Effector memory CD4-positive, alpha-beta T cell (primary cell): ENCODE measurements at regions not wholly inside any gene's neighbourhood (a gene's known extent, or its start where the extent isn't known, plus 50 kb on each side); places are given as distances from the start of the nearest gene placed in this dataset.

ENCODE experiments used
- DNase-seq, 3 donors: peaks; one replicate each; pipeline ENCODE4 v3.0.0-alpha.2; 2020
- H3K27ac ChIP-seq: 2 replicates; pipeline ENCODE4 v1.7.0; 2013; ENCODE audit warnings: mild to moderate bottlenecking, low read length, moderate library complexity; ENCODE audit not compliant: insufficient read depth, poor library complexity, severe bottlenecking
- H3K27me3 ChIP-seq: replicated peaks from 2 replicates; pipeline ENCODE4 v1.7.0; 2013; ENCODE audit warnings: mild to moderate bottlenecking, low read length; ENCODE audit not compliant: insufficient read depth, control insufficient read depth, poor library complexity, severe bottlenecking
- H3K36me3 ChIP-seq: 2 replicates; pipeline ENCODE4 v1.7.0; 2013; ENCODE audit warnings: mild to moderate bottlenecking, low read length, moderate library complexity; ENCODE audit not compliant: control insufficient read depth, insufficient read depth
- H3K4me1 ChIP-seq: 2 replicates; pipeline ENCODE4 v1.7.0; 2013; ENCODE audit warnings: low read length, mild to moderate bottlenecking; ENCODE audit not compliant: control insufficient read depth, insufficient read depth, poor library complexity, severe bottlenecking
- H3K4me3 ChIP-seq: 2 replicates; pipeline ENCODE4 v1.7.0; 2013; ENCODE audit warnings: low read length, low read depth, mild to moderate bottlenecking; ENCODE audit not compliant: insufficient read depth, poor library complexity, severe bottlenecking
- H3K9me3 ChIP-seq: 2 replicates; pipeline ENCODE4 v1.7.0; 2013; ENCODE audit warnings: mild to moderate bottlenecking, low read length, moderate library complexity; ENCODE audit not compliant: control insufficient read depth

GRCh38 chr11:127894316-127894715 is 693.0 kb downstream of the ETS1 start:
- Histone ChIP-seq H3K36me3 (no peaks in the 10 kb centered on the region), H3K27ac (no peak overlapping the region), H3K27me3 (no peaks in the 10 kb centered on the region), H3K9me3 (no peaks in the 10 kb centered on the region), H3K4me3 (no peak overlapping the region), H3K4me1 (no peaks in the 10 kb centered on the region)
- no peak for DNase-seq

- H3K27me3 ChIP-seq: no peaks in the 10 kb centered on the region
- H3K9me3 ChIP-seq: no peaks in the 10 kb centered on the region
- H3K27ac ChIP-seq: no peak overlapping the region
- H3K4me1 ChIP-seq: no peaks in the 10 kb centered on the region
- no peak for DNase-seq
- no peak overlapping the region for H3K4me3 ChIP-seq
- no peaks in the 10 kb centered on the region for H3K36me3 ChIP-seq
These were observed 697.2 kb downstream of the ETS1 start for GRCh38 chr11:127890030-127890615.

GRCh38 chr11:127888386-127888785 is 699.0 kb downstream of the ETS1 start:
- H3K4me3 ChIP-seq: no peak overlapping the region
- H3K4me1 ChIP-seq: no peaks in the 10 kb centered on the region
- no peak for DNase-seq
- H3K27me3 ChIP-seq: no peaks in the 10 kb centered on the region
- H3K9me3 ChIP-seq: no peaks in the 10 kb centered on the region
- no peaks in the 10 kb centered on the region for H3K36me3 ChIP-seq
- H3K27ac ChIP-seq: no peak overlapping the region

DNA sequence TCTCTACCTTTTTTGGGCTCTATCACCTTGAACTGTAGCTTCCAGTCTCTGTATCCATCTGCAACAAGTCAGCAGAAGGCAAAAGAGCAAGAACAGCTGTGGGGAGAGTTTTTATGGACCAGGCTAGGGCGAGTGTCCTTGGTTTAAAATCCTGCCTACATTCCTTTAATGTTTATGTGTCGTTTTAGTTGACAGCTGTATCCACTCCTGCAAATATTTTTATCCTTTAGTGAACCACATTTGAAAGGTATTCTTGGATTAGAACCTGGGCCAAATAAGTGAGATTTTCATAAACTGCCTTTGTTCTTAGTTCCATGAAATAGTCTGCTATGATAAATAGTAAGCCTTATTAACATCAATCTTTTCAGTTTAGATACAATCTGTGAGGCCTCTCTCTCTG is 712.2 kb downstream of the ETS1 start:
- no peaks in the 10 kb centered on the region for H3K9me3 ChIP-seq
- H3K27ac ChIP-seq: no peak overlapping the region
- H3K27me3 ChIP-seq: no peaks in the 10 kb centered on the region
- H3K4me3 ChIP-seq: no peak overlapping the region
- no peak for DNase-seq
- no peaks in the 10 kb centered on the region for H3K36me3 ChIP-seq
- no peaks in the 10 kb centered on the region for H3K4me1 ChIP-seq

- no peak for DNase-seq
- no peaks in the 10 kb centered on the region for H3K9me3 ChIP-seq
- H3K27ac ChIP-seq: no peak overlapping the region
- H3K36me3 ChIP-seq: no peaks in the 10 kb centered on the region
- H3K27me3 ChIP-seq: no peaks in the 10 kb centered on the region
- H3K4me1 ChIP-seq: no peaks in the 10 kb centered on the region
- H3K4me3 ChIP-seq: no peak overlapping the region
These were observed 713.9 kb downstream of the ETS1 start for GRCh38 chr11:127873478-127873877.

DNA sequence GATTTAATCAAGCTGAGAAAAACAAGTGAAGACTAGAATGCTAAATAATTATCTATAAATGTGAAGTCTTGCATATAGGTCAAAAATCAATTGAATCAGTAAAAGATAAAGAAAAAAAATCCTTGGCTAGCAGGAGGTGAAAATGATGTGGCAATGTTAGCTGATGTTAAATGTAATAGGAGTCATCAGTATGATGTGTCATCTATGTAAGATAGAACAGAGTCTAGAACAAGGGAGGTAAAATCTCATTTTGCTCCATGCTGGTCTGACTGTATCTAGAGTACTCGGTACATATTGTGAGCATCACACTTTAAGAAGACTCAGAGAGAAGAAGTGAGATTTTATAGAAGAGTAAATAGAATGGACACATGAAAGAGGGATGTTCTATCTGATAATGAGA is 721.2 kb downstream of the ETS1 start:
- H3K4me1 ChIP-seq: no peaks in the 10 kb centered on the region
- no peak overlapping the region for H3K4me3 ChIP-seq
- DNase-seq: no peak
- no peak overlapping the region for H3K27ac ChIP-seq
- H3K36me3 ChIP-seq: no peaks in the 10 kb centered on the region
- no peaks in the 10 kb centered on the region for H3K27me3 ChIP-seq
- no peaks in the 10 kb centered on the region for H3K9me3 ChIP-seq

GRCh38 chr11:127864861-127865260 is 722.5 kb downstream of the ETS1 start:
- no peak overlapping the region for H3K4me3 ChIP-seq
- DNase-seq: no peak
- H3K4me1 ChIP-seq: no peaks in the 10 kb centered on the region
- H3K27ac ChIP-seq: no peak overlapping the region
- H3K36me3 ChIP-seq: no peaks in the 10 kb centered on the region
- H3K9me3 ChIP-seq: no peaks in the 10 kb centered on the region
- H3K27me3 ChIP-seq: no peaks in the 10 kb centered on the region

GRCh38 chr11:127862406-127862805 is 725.0 kb downstream of the ETS1 start:
- Histone ChIP-seq H3K27me3 (no peaks in the 10 kb centered on the region), H3K4me1 (no peaks in the 10 kb centered on the region), H3K36me3 (no peaks in the 10 kb centered on the region), H3K9me3 (no peaks in the 10 kb centered on the region), H3K27ac (no peak overlapping the region), H3K4me3 (no peak overlapping the region)
- no peak for DNase-seq

DNA sequence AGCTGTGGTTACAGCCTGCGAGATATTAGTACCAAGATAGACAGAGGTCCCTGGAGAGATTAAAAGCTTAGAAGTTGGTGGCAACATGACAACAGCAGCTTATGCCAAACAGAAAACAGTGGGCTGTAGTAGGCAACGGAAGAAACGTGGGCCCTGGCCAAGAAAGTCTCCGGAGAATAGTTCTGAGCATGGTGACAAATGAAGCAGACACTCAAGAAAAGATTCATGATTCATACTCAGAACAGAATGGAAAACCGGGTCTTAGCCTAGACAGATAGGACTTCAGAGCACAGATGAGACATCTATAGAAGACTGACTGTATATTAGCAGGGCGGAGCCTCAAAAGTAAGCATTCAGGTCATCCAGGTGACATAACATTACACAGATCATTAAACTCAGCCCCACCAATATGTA is 727.4 kb downstream of the ETS1 start:
- no peaks in the 10 kb centered on the region for H3K4me1 ChIP-seq
- H3K4me3 ChIP-seq: no peak overlapping the region
- no peaks in the 10 kb centered on the region for H3K36me3 ChIP-seq
- no peaks in the 10 kb centered on the region for H3K9me3 ChIP-seq
- H3K27me3 ChIP-seq: no peaks in the 10 kb centered on the region
- H3K27ac ChIP-seq: no peak overlapping the region
- DNase-seq: no peak

GRCh38 chr11:127844876-127845275 is 742.5 kb downstream of the ETS1 start:
- no peaks in the 10 kb centered on the region for H3K9me3 ChIP-seq
- H3K27me3 ChIP-seq: peaks cover 2% of the 10 kb centered on the region
- H3K4me1 ChIP-seq: no peaks in the 10 kb centered on the region
- no peak for DNase-seq
- H3K36me3 ChIP-seq: no peaks in the 10 kb centered on the region
- no peak overlapping the region for H3K4me3 ChIP-seq
- no peak overlapping the region for H3K27ac ChIP-seq
